SK-N-SH treated with all-trans-retinoic acid at 6 μM for 48 hours (cell line): ENCODE measurements at regions not wholly inside any gene's neighbourhood (a gene's known extent, or its start where the extent isn't known, plus 50 kb on each side); places are given as distances from the start of the nearest gene placed in this dataset.

ENCODE experiments used
- ATAC-seq: fragments of 200-7000 bp; cut with Tn5 transposase; 3 replicates; pipeline ENCODE4 v1.9.1; 2020; ENCODE audit warnings: mild to moderate bottlenecking, moderate library complexity
- ARNTL ChIP-seq: fragments of 450-650 bp; formaldehyde crosslinking; IDR thresholded peaks from 2 replicates; pipeline ENCODE4 v1.5.0; 2020; ENCODE audit warnings: low read depth, mild to moderate bottlenecking, moderate library complexity, borderline replicate concordance
- BACH2 ChIP-seq: fragments of 250-450 bp; sonication (Bioruptor Pico); IDR thresholded peaks from 2 replicates; pipeline ENCODE4 v1.9.0; 2021; ENCODE audit warnings: mild to moderate bottlenecking, borderline replicate concordance
- CSDC2 ChIP-seq: fragments of 250-450 bp; sonication (Bioruptor Pico); IDR thresholded peaks from 2 replicates; pipeline ENCODE4 v1.5.0; 2020; ENCODE audit warnings: mild to moderate bottlenecking, moderate library complexity
- ESRRG ChIP-seq: fragments of 250-450 bp; sonication (Bioruptor Pico); IDR thresholded peaks from 2 replicates; pipeline ENCODE4 v1.6.1; 2021; ENCODE audit warnings: mild to moderate bottlenecking
- GLIS3 ChIP-seq: fragments of 250-450 bp; sonication (Bioruptor Pico); IDR thresholded peaks from 2 replicates; pipeline ENCODE4 v1.5.0; 2020; ENCODE audit warnings: mild to moderate bottlenecking, moderate library complexity
- ISL1 ChIP-seq: fragments of 250-450 bp; sonication (Bioruptor Pico); IDR thresholded peaks from 2 replicates; pipeline ENCODE4 v2.1.2; 2022; ENCODE audit warnings: mild to moderate bottlenecking, moderate library complexity
- OSR1 ChIP-seq: fragments of 250-450 bp; sonication (Bioruptor Pico); IDR thresholded peaks from 2 replicates; pipeline ENCODE4 v1.8.0; 2022; ENCODE audit warnings: moderate library complexity, mild to moderate bottlenecking, inconsistent platforms
- PPARA ChIP-seq: fragments of 250-450 bp; sonication (Bioruptor Pico); IDR thresholded peaks from 2 replicates; pipeline ENCODE4 v1.5.0; 2020; ENCODE audit warnings: mild to moderate bottlenecking, borderline replicate concordance
- RARB ChIP-seq: fragments of 250-450 bp; sonication (Bioruptor Pico); IDR thresholded peaks from 2 replicates; pipeline ENCODE4 v1.8.0; 2021; ENCODE audit warnings: mild to moderate bottlenecking, moderate library complexity
- SNAI2 ChIP-seq: fragments of 250-450 bp; sonication (Bioruptor Pico); IDR thresholded peaks from 2 replicates; pipeline ENCODE4 v1.5.0; 2020; ENCODE audit warnings: mild to moderate bottlenecking, moderate library complexity
- TCF4 ChIP-seq: fragments of 250-450 bp; sonication (Bioruptor Pico); IDR thresholded peaks from 2 replicates; pipeline ENCODE4 v1.8.0; 2021; ENCODE audit warnings: mild to moderate bottlenecking, moderate library complexity, borderline replicate concordance
- TOX ChIP-seq: fragments of 250-450 bp; sonication (Bioruptor Pico); IDR thresholded peaks from 2 replicates; pipeline ENCODE4 v1.8.0; 2021; ENCODE audit warnings: mild to moderate bottlenecking, moderate library complexity, borderline replicate concordance
- ZC3H10 ChIP-seq: fragments of 250-450 bp; sonication (Bioruptor Pico); IDR thresholded peaks from 2 replicates; pipeline ENCODE4 v1.5.1; 2021; ENCODE audit warnings: mild to moderate bottlenecking, moderate library complexity
- ZFP3 ChIP-seq: fragments of 250-450 bp; sonication (Bioruptor Pico); IDR thresholded peaks from 2 replicates; pipeline ENCODE4 v1.5.0; 2020; ENCODE audit warnings: mild to moderate bottlenecking, moderate library complexity
- ZFP30 ChIP-seq: fragments of 450-650 bp; formaldehyde crosslinking; IDR thresholded peaks from 2 replicates; pipeline ENCODE4 v1.5.0; 2022; ENCODE audit warnings: mild to moderate bottlenecking, moderate library complexity
- ZNF70 ChIP-seq: fragments of 450-650 bp; formaldehyde crosslinking; IDR thresholded peaks from 2 replicates; pipeline ENCODE4 v1.5.0; 2020; ENCODE audit warnings: mild to moderate bottlenecking, moderate library complexity
- ZNF8 ChIP-seq: fragments of 450-650 bp; formaldehyde crosslinking; IDR thresholded peaks from 2 replicates; pipeline ENCODE4 v1.5.0; 2020; ENCODE audit warnings: mild to moderate bottlenecking, moderate library complexity
- TF ChIP-seq, protein P1 (sequence below): fragments of 250-450 bp; sonication (Bioruptor Pico); IDR thresholded peaks from 2 replicates; pipeline ENCODE4 v1.5.1; 2020; ENCODE audit warnings: low read depth, mild to moderate bottlenecking, moderate library complexity
- TF ChIP-seq, protein P2 (sequence below): fragments of 250-450 bp; sonication (Bioruptor Pico); IDR thresholded peaks from 2 replicates; pipeline ENCODE4 v1.5.1; 2021; ENCODE audit warnings: mild to moderate bottlenecking, moderate library complexity
- TF ChIP-seq, protein P3 (sequence below): fragments of 250-450 bp; sonication (Bioruptor Pico); IDR thresholded peaks from 2 replicates; pipeline ENCODE4 v1.8.0; 2020; ENCODE audit warnings: mild to moderate bottlenecking, moderate library complexity, borderline replicate concordance
- TF ChIP-seq, protein P4 (sequence below): fragments of 250-450 bp; sonication (Bioruptor Pico); IDR thresholded peaks from 2 replicates; pipeline ENCODE4 v1.8.0; 2021; ENCODE audit warnings: low read depth, mild to moderate bottlenecking, moderate library complexity, borderline replicate concordance
- TF ChIP-seq, protein P5 (sequence below): fragments of 250-450 bp; sonication (Bioruptor Pico); IDR thresholded peaks from 2 replicates; pipeline ENCODE4 v1.5.0; 2020; ENCODE audit warnings: mild to moderate bottlenecking, moderate library complexity

DNA sequence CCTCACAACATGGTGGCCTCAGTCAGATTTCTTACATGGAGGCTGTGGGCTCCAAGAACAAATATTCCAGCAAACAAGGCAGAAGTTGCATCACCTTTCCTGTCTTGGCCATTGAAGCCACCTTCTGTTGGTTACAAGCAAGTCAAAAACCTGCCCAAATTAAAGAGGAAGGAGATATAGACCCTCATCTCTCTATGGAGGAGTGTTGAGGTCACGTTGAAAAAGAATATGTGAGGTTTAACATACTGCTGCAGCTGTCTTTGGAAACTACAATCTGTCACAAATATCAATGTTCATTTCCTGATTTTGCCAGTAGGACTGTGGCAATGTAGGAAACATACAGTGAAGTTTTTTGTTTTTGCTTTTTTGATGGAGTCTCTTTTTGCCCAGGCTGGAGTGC lies 211.4 kb downstream of the COPRS start:
- ATAC-seq, result no peak

DNA sequence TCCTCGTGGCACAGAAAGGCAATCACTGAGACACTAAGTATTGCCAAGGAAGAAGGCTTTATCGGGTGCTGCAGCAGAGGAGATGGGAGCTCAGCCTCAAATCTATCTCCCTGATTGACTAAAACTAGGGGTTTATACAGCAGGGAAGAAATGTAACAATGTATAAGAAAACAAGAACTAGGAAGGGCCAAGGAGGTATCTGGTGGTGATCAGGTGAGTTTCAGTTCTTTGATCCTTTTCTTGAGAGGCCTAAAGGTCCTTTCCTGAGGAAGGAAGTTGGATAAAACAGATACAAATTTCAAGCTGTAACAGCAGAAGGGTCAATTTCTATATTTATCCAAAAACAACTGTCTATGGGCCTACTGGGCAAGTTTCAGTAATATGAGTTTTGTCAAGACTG lies 212.4 kb downstream of the COPRS start:
- no peak for ATAC-seq

More for the DNA sequence above, 211.4 kb downstream of the COPRS start:
- TF ChIP-seq, protein P1, sequence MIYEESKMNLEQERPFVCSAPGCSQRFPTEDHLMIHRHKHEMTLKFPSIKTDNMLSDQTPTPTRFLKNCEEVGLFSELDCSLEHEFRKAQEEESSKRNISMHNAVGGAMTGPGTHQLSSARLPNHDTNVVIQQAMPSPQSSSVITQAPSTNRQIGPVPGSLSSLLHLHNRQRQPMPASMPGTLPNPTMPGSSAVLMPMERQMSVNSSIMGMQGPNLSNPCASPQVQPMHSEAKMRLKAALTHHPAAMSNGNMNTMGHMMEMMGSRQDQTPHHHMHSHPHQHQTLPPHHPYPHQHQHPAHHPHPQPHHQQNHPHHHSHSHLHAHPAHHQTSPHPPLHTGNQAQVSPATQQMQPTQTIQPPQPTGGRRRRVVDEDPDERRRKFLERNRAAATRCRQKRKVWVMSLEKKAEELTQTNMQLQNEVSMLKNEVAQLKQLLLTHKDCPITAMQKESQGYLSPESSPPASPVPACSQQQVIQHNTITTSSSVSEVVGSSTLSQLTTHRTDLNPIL (CRISPR knock-in tag), result no peak
- TF ChIP-seq BACH2, result no peak
- TF ChIP-seq ESRRG (CRISPR knock-in tag), result no peak
- TF ChIP-seq, all 23 proteins: peak for 0

DNA sequence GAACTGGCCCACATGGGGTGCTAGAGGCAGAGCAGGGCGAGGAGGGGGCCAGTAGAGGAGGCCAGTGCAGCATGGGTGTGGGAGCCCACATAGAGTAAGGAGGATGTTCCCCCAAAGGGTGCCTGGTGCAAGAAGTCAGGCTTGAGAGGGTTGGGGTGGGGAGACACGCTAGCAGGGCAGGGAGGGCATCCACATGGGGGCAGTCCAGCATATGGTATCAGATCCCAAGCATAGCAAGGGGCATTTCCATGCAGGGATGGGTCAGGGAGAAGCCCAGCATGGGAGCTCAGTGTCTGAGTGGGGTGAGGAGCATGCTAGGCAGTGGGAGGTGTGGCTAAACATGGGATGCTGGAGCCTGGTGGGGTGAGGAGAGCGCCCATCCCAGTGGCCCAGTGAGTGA lies 213.7 kb downstream of the COPRS start:
- no peak for ATAC-seq
- TF ChIP-seq TOX (CRISPR knock-in tag), result no peak
- TF ChIP-seq ESRRG (CRISPR knock-in tag), result no peak
- TF ChIP-seq ISL1, result no peak
- TF ChIP-seq GLIS3, result no peak
- TF ChIP-seq, protein P2, sequence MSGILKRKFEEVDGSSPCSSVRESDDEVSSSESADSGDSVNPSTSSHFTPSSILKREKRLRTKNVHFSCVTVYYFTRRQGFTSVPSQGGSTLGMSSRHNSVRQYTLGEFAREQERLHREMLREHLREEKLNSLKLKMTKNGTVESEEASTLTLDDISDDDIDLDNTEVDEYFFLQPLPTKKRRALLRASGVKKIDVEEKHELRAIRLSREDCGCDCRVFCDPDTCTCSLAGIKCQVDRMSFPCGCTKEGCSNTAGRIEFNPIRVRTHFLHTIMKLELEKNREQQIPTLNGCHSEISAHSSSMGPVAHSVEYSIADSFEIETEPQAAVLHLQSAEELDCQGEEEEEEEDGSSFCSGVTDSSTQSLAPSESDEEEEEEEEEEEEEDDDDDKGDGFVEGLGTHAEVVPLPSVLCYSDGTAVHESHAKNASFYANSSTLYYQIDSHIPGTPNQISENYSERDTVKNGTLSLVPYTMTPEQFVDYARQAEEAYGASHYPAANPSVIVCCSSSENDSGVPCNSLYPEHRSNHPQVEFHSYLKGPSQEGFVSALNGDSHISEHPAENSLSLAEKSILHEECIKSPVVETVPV (CRISPR knock-in tag), result no peak
- no peak for TF ChIP-seq BACH2
- TF ChIP-seq ZFP30, result no peak
- TF ChIP-seq RARB (CRISPR knock-in tag), result no peak
- TF ChIP-seq CSDC2 (CRISPR knock-in tag), result no peak
- TF ChIP-seq ZC3H10 (CRISPR knock-in tag), result no peak
- TF ChIP-seq, protein P3, sequence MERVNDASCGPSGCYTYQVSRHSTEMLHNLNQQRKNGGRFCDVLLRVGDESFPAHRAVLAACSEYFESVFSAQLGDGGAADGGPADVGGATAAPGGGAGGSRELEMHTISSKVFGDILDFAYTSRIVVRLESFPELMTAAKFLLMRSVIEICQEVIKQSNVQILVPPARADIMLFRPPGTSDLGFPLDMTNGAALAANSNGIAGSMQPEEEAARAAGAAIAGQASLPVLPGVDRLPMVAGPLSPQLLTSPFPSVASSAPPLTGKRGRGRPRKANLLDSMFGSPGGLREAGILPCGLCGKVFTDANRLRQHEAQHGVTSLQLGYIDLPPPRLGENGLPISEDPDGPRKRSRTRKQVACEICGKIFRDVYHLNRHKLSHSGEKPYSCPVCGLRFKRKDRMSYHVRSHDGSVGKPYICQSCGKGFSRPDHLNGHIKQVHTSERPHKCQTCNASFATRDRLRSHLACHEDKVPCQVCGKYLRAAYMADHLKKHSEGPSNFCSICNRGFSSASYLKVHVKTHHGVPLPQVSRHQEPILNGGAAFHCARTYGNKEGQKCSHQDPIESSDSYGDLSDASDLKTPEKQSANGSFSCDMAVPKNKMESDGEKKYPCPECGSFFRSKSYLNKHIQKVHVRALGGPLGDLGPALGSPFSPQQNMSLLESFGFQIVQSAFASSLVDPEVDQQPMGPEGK (CRISPR knock-in tag), result no peak
- TF ChIP-seq, protein P4, sequence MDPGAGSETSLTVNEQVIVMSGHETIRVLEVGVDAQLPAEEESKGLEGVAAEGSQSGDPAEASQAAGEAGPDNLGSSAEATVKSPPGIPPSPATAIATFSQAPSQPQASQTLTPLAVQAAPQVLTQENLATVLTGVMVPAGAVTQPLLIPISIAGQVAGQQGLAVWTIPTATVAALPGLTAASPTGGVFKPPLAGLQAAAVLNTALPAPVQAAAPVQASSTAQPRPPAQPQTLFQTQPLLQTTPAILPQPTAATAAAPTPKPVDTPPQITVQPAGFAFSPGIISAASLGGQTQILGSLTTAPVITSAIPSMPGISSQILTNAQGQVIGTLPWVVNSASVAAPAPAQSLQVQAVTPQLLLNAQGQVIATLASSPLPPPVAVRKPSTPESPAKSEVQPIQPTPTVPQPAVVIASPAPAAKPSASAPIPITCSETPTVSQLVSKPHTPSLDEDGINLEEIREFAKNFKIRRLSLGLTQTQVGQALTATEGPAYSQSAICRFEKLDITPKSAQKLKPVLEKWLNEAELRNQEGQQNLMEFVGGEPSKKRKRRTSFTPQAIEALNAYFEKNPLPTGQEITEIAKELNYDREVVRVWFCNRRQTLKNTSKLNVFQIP, result no peak
- no peak for TF ChIP-seq ZFP3 (CRISPR knock-in tag)
- TF ChIP-seq PPARA (CRISPR knock-in tag), result no peak
- TF ChIP-seq ZNF8, result no peak
- TF ChIP-seq ZNF70, result no peak

More for the DNA sequence above, 212.4 kb downstream of the COPRS start:
- no peak for TF ChIP-seq ZNF8
- TF ChIP-seq, protein P2 (CRISPR knock-in tag), result no peak
- TF ChIP-seq GLIS3, result no peak
- TF ChIP-seq, protein P5, sequence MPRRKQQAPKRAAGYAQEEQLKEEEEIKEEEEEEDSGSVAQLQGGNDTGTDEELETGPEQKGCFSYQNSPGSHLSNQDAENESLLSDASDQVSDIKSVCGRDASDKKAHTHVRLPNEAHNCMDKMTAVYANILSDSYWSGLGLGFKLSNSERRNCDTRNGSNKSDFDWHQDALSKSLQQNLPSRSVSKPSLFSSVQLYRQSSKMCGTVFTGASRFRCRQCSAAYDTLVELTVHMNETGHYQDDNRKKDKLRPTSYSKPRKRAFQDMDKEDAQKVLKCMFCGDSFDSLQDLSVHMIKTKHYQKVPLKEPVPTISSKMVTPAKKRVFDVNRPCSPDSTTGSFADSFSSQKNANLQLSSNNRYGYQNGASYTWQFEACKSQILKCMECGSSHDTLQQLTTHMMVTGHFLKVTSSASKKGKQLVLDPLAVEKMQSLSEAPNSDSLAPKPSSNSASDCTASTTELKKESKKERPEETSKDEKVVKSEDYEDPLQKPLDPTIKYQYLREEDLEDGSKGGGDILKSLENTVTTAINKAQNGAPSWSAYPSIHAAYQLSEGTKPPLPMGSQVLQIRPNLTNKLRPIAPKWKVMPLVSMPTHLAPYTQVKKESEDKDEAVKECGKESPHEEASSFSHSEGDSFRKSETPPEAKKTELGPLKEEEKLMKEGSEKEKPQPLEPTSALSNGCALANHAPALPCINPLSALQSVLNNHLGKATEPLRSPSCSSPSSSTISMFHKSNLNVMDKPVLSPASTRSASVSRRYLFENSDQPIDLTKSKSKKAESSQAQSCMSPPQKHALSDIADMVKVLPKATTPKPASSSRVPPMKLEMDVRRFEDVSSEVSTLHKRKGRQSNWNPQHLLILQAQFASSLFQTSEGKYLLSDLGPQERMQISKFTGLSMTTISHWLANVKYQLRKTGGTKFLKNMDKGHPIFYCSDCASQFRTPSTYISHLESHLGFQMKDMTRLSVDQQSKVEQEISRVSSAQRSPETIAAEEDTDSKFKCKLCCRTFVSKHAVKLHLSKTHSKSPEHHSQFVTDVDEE, result no peak
- TF ChIP-seq TCF4 (CRISPR knock-in tag), result no peak
- no peak for TF ChIP-seq ARNTL (CRISPR knock-in tag)
- TF ChIP-seq, protein P3 (CRISPR knock-in tag), result no peak
- TF ChIP-seq ESRRG (CRISPR knock-in tag), result no peak
- no peak for TF ChIP-seq ZNF70
- no peak for TF ChIP-seq TOX (CRISPR knock-in tag)
- no peak for TF ChIP-seq SNAI2
- no peak for TF ChIP-seq OSR1 (CRISPR knock-in tag)
